Thyroid gland (tissue), 4 donors: ENCODE measurements at regions not wholly inside any gene's neighbourhood (a gene's known extent, or its start where the extent isn't known, plus 50 kb on each side); places are given as distances from the start of the nearest gene placed in this dataset.

Experiments used
- CTCF ChIP-seq, 6 experiments: fragments of 200-600 bp in 3 of 6; fragments of 450-650 bp in 3 of 6; sonication (generic) in 3 of 6; IDR thresholded peaks; one replicate each; pipeline ENCODE4 v1.5.1; 2016 to 2019; ENCODE audit warnings: antibody characterized with exemption in 6 of 6, mild to moderate bottlenecking in 2 of 6, inconsistent platforms in 1 of 6, moderate library complexity in 1 of 6
- POLR2A ChIP-seq, 2 donors: fragments of 450-650 bp; IDR thresholded peaks; one replicate each; pipeline ENCODE4 v1.6.1; 2017; ENCODE audit warnings: antibody characterized with exemption in 2 of 2, mild to moderate bottlenecking in 2 of 2, moderate library complexity in 1 of 2

- TF ChIP-seq CTCF (IDR thresholded peaks at IDR 0.05), result no peak
- TF ChIP-seq POLR2A (IDR thresholded peaks at IDR 0.05), result no peak
Observed at GRCh38 chr9:1453636-1454035, 403.5 kb downstream of the DMRT2 start.
